Stimulated activated naive CD8-positive, alpha-beta T cell treated with anti-CD3 and anti-CD28 coated beads, Interleukin-15, Interleukin-2, amounts not matched to agents 100 U/mL and 50 U/mL, for 24 hours (primary cell): ENCODE measurements at regions not wholly inside any gene's neighbourhood (a gene's known extent, or its start where the extent isn't known, plus 50 kb on each side); places are given as distances from the start of the nearest gene placed in this dataset.
A peak's percentile ranks its signal among the peaks of the same experiment; 100 is the strongest.
"Not testable (repeated sequence)": the region's sequence is repeated elsewhere in the genome, so short reads cannot be mapped to it uniquely, and the experiment has no call there.

Source experiments
- ATAC-seq: fragments of 150-1000 bp; cut with Tn5 transposase; one replicate; pipeline ENCODE4 v1.10.0; 2021
- DNase-seq: peaks from one replicate; pipeline ENCODE4 v3.0.0; 2021

- DNase-seq (no peak), ATAC-seq (no peak)
Measured at GRCh38 chr6:151671195-151671594, 136.3 kb upstream of the ESR1 start.

GRCh38 chr6:151674578-151674977 lies 132.9 kb upstream of the ESR1 start:
- ATAC-seq, result no peak
- DNase-seq, result no peak

- peak; percentile 56 for DNase-seq
- ATAC-seq, result peak; percentile 58
Measured at GRCh38 chr6:151675746-151676459, 131.6 kb upstream of the ESR1 start.

GRCh38 chr6:151676460-151676945 lies 131.0 kb upstream of the ESR1 start:
- no peak for DNase-seq
- no peak for ATAC-seq

- DNase-seq (no peak), ATAC-seq (no peak)
Measured at GRCh38 chr6:151677404-151677803, 130.1 kb upstream of the ESR1 start.

GRCh38 chr6:151679081-151679480 lies 128.4 kb upstream of the ESR1 start:
- ATAC-seq, result peak; percentile 58
- DNase-seq, result peak; percentile 39

GRCh38 chr6:151679941-151680340 lies 127.5 kb upstream of the ESR1 start:
- DNase-seq (no peak), ATAC-seq (no peak)

- ATAC-seq, result no peak
- no peak for DNase-seq
Measured at GRCh38 chr6:151680846-151681432, 126.5 kb upstream of the ESR1 start.

GRCh38 chr6:151681433-151682059 lies 125.9 kb upstream of the ESR1 start:
- no peak for DNase-seq

GRCh38 chr6:151682251-151682650 lies 125.2 kb upstream of the ESR1 start:
- DNase-seq, result no peak
- no peak for ATAC-seq

More at GRCh38 chr6:151681433-151682059, 125.9 kb upstream of the ESR1 start:
- ATAC-seq, result no peak

GRCh38 chr6:151682922-151683321 lies 124.6 kb upstream of the ESR1 start:
- ATAC-seq (no peak), DNase-seq (no peak)

GRCh38 chr6:151683381-151683780 lies 124.1 kb upstream of the ESR1 start:
- no peak for ATAC-seq

GRCh38 chr6:151689499-151690201 lies 117.8 kb upstream of the ESR1 start:
- DNase-seq, result no peak
- no peak for ATAC-seq

More at GRCh38 chr6:151683381-151683780, 124.1 kb upstream of the ESR1 start:
- no peak for DNase-seq

GRCh38 chr6:151690303-151690702 lies 117.2 kb upstream of the ESR1 start:
- no peak for ATAC-seq
- DNase-seq, result no peak

- DNase-seq (peak; percentile 15), ATAC-seq (peak; percentile 95)
Measured at GRCh38 chr6:151690768-151691562, 116.5 kb upstream of the ESR1 start.

GRCh38 chr6:151692216-151692615 lies 115.3 kb upstream of the ESR1 start:
- ATAC-seq, result no peak
- no peak for DNase-seq

GRCh38 chr6:151693366-151693765 lies 114.1 kb upstream of the ESR1 start:
- no peak for ATAC-seq
- DNase-seq, result no peak

GRCh38 chr6:151695156-151695555 lies 112.3 kb upstream of the ESR1 start:
- DNase-seq (no peak), ATAC-seq (no peak)

- DNase-seq, ATAC-seq: not testable (repeated sequence)
Measured at GRCh38 chr6:151696302-151696701, 111.2 kb upstream of the ESR1 start.

GRCh38 chr6:151698931-151699700 lies 108.4 kb upstream of the ESR1 start:
- ATAC-seq (no peak), DNase-seq (no peak)

GRCh38 chr6:151699719-151700118 lies 107.8 kb upstream of the ESR1 start:
- ATAC-seq, result no peak
- no peak for DNase-seq
